GM18499 (cell line): ENCODE measurements at regions not wholly inside any gene's neighbourhood (a gene's known extent, or its start where the extent isn't known, plus 50 kb on each side); places are given as distances from the start of the nearest gene placed in this dataset.
"Not testable (repeated sequence)": the region's sequence is repeated elsewhere in the genome, so short reads cannot be mapped to it uniquely, and the experiment has no call there.

Experiments used
- ATAC-seq: cut with Tn5 transposase; IDR thresholded peaks from one replicate; pipeline ENCODE4 v1.9.1; 2021; ENCODE audit warnings: moderate number of reproducible peaks; ENCODE audit not compliant: insufficient read depth, unreplicated experiment

DNA sequence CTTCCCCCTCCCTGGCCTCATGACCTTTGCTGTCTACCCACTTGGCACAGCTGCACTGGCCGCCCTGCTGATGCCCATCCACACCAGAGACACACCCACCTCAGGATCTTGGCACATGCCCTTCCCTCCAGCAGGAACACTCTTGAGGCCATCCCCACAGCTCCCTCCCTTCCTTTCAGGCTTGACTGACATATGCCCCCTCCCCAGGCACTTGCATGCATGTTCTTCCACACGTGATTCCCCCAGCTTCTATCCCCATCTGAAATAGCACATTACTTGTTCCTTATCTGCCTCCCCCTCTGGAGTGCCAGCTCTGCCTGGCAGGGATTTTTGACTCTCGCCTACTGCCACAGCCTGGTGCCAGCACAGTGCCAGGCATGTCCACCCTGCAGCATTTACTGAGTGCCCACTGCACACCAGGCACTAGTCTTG is 98.5 kb upstream of the SLC25A33 start:
- no peak for ATAC-seq

DNA sequence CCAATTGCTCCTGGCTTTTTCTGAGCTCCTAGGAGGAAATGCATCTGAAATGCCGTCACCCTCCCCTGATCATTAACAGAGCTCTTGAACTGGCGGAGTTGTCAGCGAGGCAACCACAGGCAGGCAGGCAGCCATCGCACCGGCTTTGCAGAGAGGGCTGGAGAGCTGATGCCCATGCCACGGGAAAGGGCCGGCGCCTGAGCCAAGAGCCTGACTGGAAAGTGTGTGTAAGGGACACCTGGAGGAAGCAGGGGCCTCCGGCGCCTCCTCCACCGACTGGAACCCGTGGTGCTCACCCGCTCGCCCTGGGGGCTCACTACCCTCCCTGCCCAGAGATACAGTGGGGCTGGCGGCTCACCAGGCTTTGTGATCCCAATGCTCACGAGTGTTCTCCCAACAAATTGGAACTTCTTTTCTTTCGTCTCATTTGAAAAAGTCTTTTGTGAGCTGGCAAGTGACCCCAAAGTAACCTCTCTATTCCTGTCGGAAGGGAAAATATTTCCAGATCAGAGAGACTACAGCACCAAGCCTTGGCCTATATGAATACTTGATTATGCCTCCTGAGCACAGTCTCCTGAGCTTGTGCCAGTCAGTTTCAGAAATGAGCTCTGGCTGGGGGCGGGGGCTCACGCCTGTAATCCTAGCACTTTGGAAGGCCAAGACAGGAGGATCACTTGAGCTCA is 97.7 kb upstream of the SLC25A33 start:
- no peak for ATAC-seq

- ATAC-seq = no peak
Observed at GRCh38 chr1:9442278-9442846, 96.9 kb upstream of the SLC25A33 start.

DNA sequence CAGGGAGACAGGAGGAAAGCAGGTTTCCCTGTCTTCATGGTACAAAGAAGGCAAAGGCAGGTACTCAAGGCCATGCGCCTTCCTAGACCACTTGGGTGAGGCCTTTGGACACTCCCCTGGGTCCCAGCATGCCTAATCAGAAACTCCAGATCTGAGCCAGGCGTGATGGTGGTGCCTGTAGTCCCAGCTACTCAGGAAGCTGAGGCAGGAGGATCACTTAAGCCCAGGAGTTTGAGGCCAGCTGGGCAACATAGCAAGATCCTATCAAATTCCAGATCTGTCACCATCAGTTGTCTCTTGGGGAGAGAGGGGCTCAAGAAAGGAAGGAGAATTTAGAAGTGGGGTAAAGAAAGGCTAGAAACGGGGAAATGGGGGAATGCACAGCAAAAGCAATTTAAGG is 96.3 kb upstream of the SLC25A33 start:
- no peak for ATAC-seq

GRCh38 chr1:9443913-9444445 is 95.3 kb upstream of the SLC25A33 start:
- ATAC-seq = no peak

- no peak for ATAC-seq
Observed at GRCh38 chr1:9444532-9444931, 94.7 kb upstream of the SLC25A33 start.

- not testable (repeated sequence) for ATAC-seq
Observed at GRCh38 chr1:9445081-9445480, 94.2 kb upstream of the SLC25A33 start.

- no peak for ATAC-seq
Observed at GRCh38 chr1:9447215-9447960, 91.9 kb upstream of the SLC25A33 start.

DNA sequence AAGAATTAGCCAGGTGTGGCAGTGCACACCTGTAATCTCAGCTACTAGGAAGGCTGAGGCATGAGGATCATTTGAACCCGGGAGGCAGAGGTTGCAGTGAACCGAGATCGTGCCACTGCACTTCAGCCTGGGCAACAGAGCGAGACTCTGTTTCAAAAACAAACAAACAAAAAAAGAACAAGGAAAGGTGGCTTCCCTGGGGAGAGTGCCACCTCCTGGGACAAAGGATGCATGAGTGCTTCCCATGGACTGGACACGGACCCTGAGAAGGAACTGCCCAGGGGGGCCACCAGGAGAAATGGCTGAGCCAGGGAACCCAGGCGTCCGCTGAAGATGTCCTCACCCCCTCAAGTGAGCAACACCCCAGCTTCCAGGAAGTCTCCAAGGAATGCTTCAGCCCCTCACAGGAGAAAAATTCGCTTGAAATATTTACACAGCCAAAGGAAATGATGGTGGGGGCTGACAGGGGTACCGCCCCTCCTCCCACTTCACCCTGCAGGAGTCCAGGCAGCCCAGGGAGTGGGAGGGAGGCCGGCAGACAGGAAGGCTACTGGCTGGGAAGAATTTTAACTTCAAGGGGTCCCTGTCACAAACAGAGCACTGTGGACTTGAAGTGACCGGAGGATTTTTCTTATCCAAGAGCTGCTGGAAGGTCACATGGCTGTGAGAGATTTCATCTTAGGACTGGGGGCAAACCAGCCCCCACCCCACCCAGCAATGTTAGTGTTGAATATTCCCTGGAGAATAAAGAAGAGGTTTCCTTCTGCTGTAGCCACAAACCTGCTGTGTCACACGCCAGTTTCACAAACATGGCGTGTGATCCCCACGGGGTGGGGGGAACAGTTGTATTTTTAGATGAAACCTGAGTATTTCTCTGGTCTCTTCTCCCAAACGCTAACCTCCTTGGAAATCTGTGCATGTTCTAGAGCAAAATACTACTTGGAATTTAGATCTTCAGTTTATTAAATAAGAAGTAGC is 90.8 kb upstream of the SLC25A33 start:
- no peak for ATAC-seq

GRCh38 chr1:9449110-9449627 is 90.1 kb upstream of the SLC25A33 start:
- ATAC-seq = no peak

- no peak for ATAC-seq
Observed at GRCh38 chr1:9449976-9450696, 89.1 kb upstream of the SLC25A33 start.

GRCh38 chr1:9451081-9451480 is 88.2 kb upstream of the SLC25A33 start:
- ATAC-seq = no peak

- ATAC-seq = no peak
Observed at GRCh38 chr1:9452516-9453140, 86.6 kb upstream of the SLC25A33 start.

DNA sequence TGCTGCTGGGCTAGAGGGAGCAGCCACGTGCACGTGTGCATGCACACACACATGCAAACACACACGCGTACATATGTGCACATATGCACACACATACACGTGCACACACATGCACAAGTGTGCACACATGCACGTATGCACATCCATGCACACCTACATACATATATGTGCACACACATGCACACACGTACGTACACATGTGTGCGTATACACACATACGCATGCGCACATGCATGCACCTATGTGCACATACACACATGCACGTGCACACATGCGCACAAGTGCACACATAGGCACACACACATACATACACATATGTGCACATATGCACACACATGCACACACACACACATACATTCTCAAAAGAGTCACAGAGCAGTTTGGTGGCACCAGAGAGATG is 85.9 kb upstream of the SLC25A33 start:
- ATAC-seq = no peak

DNA sequence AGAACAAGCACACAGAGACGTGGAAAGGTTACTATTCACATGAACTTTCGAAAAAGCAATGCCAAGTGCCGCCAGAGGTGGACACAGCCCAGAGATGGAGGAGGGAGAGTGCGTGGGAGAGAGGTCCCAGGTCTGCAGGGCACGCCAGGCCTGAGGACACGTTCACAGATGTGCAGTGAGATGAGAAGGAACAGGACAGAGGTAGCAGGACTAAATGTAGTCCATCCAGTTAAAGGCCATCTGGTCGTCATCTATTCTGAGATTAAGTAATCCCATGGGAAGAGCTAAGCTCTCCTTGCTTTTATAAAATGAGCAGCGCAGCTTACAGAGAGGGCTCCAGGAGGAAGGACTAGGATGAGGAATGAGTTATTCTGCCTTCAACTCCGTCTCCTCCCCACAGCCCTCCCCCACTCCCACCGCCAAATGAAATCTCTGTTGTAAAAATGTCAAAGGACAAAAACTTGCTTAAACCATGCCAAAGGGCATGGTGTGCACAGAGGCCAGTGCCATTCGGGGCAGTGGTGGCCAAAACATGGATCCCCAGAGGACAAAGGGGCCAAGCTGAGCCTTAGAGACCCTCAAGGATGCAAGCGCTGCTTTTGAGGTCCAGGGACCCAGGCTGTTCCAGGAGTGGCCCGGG is 85.4 kb upstream of the SLC25A33 start:
- ATAC-seq = no peak

- ATAC-seq = no peak
Observed at GRCh38 chr1:9454494-9455066, 84.7 kb upstream of the SLC25A33 start.

- ATAC-seq = no peak
Observed at GRCh38 chr1:9455487-9456234, 83.6 kb upstream of the SLC25A33 start.
